ENCODE measurements at regions not wholly inside any gene's neighbourhood (a gene's known extent, or its start where the extent isn't known, plus 50 kb on each side); places are given as distances from the start of the nearest gene placed in this dataset.

- TF ChIP-seq POLR2AphosphoS5 (IDR thresholded peaks at IDR 0.05; ENCODE audit: borderline replicate concordance, low read depth, low read length) (no peak), EZH2 (IDR thresholded peaks at IDR 0.05) (no peak), FOXP2 (optimal IDR thresholded peaks at IDR 0.05; ENCODE audit: control extremely low read depth, extremely low read length, insufficient read depth) (no peak)
Measured at GRCh38 chr6:23563323-23563722, 562.7 kb upstream of the NRSN1 start.
